Naive thymus-derived CD4-positive, alpha-beta T cell (primary cell): ENCODE measurements at regions not wholly inside any gene's neighbourhood (a gene's known extent, or its start where the extent isn't known, plus 50 kb on each side); places are given as distances from the start of the nearest gene placed in this dataset.
A peak's percentile ranks its signal among the peaks of the same experiment; 100 is the strongest.

Experiments used
- ATAC-seq: fragments of 150-1000 bp; cut with Tn5 transposase; 2 replicates; pipeline ENCODE4 v1.10.0; 2021; ENCODE audit warnings: mild to moderate bottlenecking, moderate library complexity
- CTCF ChIA-PET: fragments of 350-600 bp; sonication (Branson Sonifier 250); formaldehyde crosslinking; loops from one replicate; lab custom pipeline; 2021; ENCODE audit warnings: antibody characterized with exemption; lab: Charles Lee
- POLR2A ChIA-PET: fragments of 350-600 bp; sonication (Branson Sonifier 250); formaldehyde crosslinking; loops from one replicate; lab custom pipeline; 2021; ENCODE audit warnings: antibody characterized with exemption, inconsistent platforms; lab: Charles Lee
- DNase-seq, 9 donors: peaks; one replicate each; pipeline versions ENCODE4 v3.0.0 to v3.0.0-alpha.2; 2020 to 2022; ENCODE audit warnings: mixed read lengths in 1 of 9
- H3K27ac ChIP-seq: one replicate; pipeline ENCODE4 v1.7.0; 2013; ENCODE audit warnings: mild to moderate bottlenecking, low read depth, low read length, moderate library complexity
- H3K27me3 ChIP-seq, 2 donors: one replicate each; pipeline ENCODE4 v1.7.0; 2013; ENCODE audit warnings: low read length in 2 of 2, mild to moderate bottlenecking in 2 of 2, moderate library complexity in 2 of 2; ENCODE audit not compliant: control insufficient read depth in 2 of 2, insufficient read depth in 2 of 2
- H3K36me3 ChIP-seq, 3 experiments: 1 replicate in 2 of 3; 2 replicates in 1 of 3; pipeline ENCODE4 v1.7.0; 2013; ENCODE audit warnings: low read length in 3 of 3, mild to moderate bottlenecking in 3 of 3, moderate library complexity in 1 of 3; ENCODE audit not compliant: insufficient read depth in 3 of 3, control insufficient read depth in 2 of 3
- H3K4me1 ChIP-seq, 2 donors: one replicate each; pipeline ENCODE4 v1.7.0; 2013; ENCODE audit warnings: low read length in 2 of 2, mild to moderate bottlenecking in 2 of 2, moderate library complexity in 1 of 2; ENCODE audit not compliant: control insufficient read depth in 2 of 2, insufficient read depth in 2 of 2
- H3K4me3 ChIP-seq: 2 replicates; pipeline ENCODE4 v1.7.0; 2013; ENCODE audit warnings: mild to moderate bottlenecking, low read length
- H3K9me3 ChIP-seq, 3 experiments: 1 replicate in 2 of 3; 2 replicates in 1 of 3; pipeline ENCODE4 v1.7.0; 2013; ENCODE audit warnings: low read length in 3 of 3; ENCODE audit not compliant: control insufficient read depth in 2 of 3
- H3K27ac Mint-ChIP-seq, 9 donors: one replicate each; pipeline ENCODE4 v1.8.0; 2020 to 2022; ENCODE audit warnings: mixed read lengths in 9 of 9, mild to moderate bottlenecking in 8 of 9, moderate library complexity in 5 of 9, inconsistent platforms in 2 of 9
- H3K27me3 Mint-ChIP-seq, 5 donors: one replicate each; pipeline ENCODE4 v1.8.0; 2021 to 2022; ENCODE audit warnings: mixed read lengths in 5 of 5, mild to moderate bottlenecking in 1 of 5
- H3K36me3 Mint-ChIP-seq, 5 donors: one replicate each; pipeline ENCODE4 v1.8.0; 2020 to 2022; ENCODE audit warnings: mixed read lengths in 5 of 5, mild to moderate bottlenecking in 3 of 5, inconsistent platforms in 1 of 5
- H3K4me1 Mint-ChIP-seq, 7 donors: one replicate each; pipeline ENCODE4 v1.8.0; 2020 to 2022; ENCODE audit warnings: mixed read lengths in 7 of 7, mild to moderate bottlenecking in 3 of 7, inconsistent platforms in 1 of 7
- H3K4me3 Mint-ChIP-seq, 10 donors: one replicate each; pipeline ENCODE4 v1.8.0; 2020 to 2022; ENCODE audit warnings: mild to moderate bottlenecking in 10 of 10, mixed read lengths in 10 of 10, moderate library complexity in 6 of 10, inconsistent platforms in 2 of 10
- H3K9me3 Mint-ChIP-seq, 11 donors: one replicate each; pipeline ENCODE4 v1.8.0; 2020 to 2022; ENCODE audit warnings: mixed read lengths in 11 of 11, mild to moderate bottlenecking in 4 of 11, inconsistent platforms in 1 of 11, moderate library complexity in 1 of 11
- intact Hi-C, 2 donors: fragments of 100-400 bp; cut with micrococcal nuclease; formaldehyde crosslinking; loops; one replicate each; pipeline ENCODE4 v1.15.1; 2023

DNA sequence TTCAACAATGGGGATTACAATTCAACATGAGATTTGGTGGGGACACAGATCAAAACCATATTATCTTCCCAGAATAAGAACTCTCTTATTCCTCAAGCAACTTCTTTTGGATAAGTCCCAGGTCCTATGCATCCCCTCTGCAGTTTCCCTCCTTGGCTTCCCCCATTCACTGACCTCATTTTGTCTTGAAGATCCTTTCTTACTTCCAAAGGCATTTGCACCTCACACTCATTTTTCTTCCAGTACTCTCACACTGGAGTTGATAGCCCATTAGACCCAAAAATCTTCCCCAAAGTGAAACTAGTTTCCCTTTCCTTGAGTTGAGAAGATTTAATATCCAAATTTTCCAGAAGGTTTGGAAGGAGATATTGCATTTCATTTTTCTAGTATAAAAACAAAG lies 178.0 kb upstream of the DAPK1 start:
- no peak overlapping the region for H3K27ac Mint-ChIP-seq
- DNase-seq (no peak), ATAC-seq (no peak)
- Histone ChIP-seq H3K4me1 (no peaks in the 10 kb centered on the region), H3K27me3 (no peaks in the 10 kb centered on the region), H3K27ac (no peak overlapping the region), H3K36me3 (no peaks in the 10 kb centered on the region), H3K4me3 (no peak overlapping the region), H3K9me3 (no peaks in the 10 kb centered on the region)
- no peaks in the 10 kb centered on the region for H3K36me3 Mint-ChIP-seq
- ChIA-PET POLR2A (no interaction called here), CTCF (no interaction called here)
- H3K9me3 Mint-ChIP-seq = peaks cover 0 to 8% (median 0%) of the 10 kb centered on the region in 11 donors
- intact Hi-C loops = loop anchor here in 1 of 2 donors (5.0 to 10.0 kb wide), 3 partner anchors 682 to 1505 kb away; no protein-coding TSS in a partner anchor
- H3K4me1 Mint-ChIP-seq = no peaks in the 10 kb centered on the region
- no peak overlapping the region for H3K4me3 Mint-ChIP-seq
- H3K27me3 Mint-ChIP-seq = peaks cover 0 to 11% (median 0%) of the 10 kb centered on the region in 5 donors

DNA sequence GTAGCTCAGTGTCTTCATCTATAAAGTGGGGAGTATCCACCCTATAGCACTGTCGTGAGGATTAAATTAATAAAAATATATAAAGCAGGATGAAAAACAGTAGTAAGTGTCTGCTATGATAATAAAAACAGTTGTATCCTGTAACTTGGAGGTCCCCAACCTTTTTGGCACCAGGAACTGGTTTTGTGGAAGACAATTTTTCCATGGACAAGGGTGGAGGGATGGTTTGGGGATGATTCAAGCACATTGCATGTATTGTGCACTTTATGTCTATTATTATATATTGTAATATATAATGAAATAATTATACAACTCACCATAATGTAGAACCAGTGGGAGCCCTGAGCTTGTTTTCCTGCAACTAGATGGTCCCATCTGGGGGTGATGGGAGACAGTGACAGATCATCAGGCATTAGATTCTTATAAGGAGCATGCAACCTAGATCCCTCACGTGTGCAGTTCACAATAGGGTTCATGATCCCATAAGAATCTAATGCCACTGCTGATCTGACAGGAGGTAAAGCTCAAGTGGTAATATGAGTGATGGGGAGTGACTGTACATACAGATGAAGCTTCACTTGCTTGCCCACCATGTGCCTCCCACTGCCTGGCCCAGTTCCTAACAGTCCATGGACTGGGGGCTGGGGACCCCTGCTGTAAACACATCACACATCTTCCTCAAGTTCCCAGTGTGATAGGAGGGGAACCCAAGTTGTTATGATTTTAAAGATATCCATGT lies 177.4 kb upstream of the DAPK1 start:
- peaks cover 0 to 9% (median 0%) of the 10 kb centered on the region in 5 donors for H3K27me3 Mint-ChIP-seq
- no peaks in the 10 kb centered on the region for H3K36me3 Mint-ChIP-seq
- no peak overlapping the region for H3K4me3 Mint-ChIP-seq
- peaks cover 0 to 6% (median 0%) of the 10 kb centered on the region in 11 donors for H3K9me3 Mint-ChIP-seq
- Histone ChIP-seq H3K4me3 (no peak overlapping the region), H3K27me3 (no peaks in the 10 kb centered on the region), H3K27ac (no peak overlapping the region), H3K36me3 (no peaks in the 10 kb centered on the region), H3K9me3 (no peaks in the 10 kb centered on the region), H3K4me1 (no peaks in the 10 kb centered on the region)
- H3K27ac Mint-ChIP-seq = no peak overlapping the region
- no peaks in the 10 kb centered on the region for H3K4me1 Mint-ChIP-seq
- POLR2A ChIA-PET = no interaction called here
- no peak for DNase-seq
- intact Hi-C loops = loop anchor here in 1 of 2 donors (5.0 to 10.0 kb wide), 3 partner anchors 683 to 1506 kb away; no protein-coding TSS in a partner anchor
- CTCF ChIA-PET = no interaction called here
- no peak for ATAC-seq

DNA sequence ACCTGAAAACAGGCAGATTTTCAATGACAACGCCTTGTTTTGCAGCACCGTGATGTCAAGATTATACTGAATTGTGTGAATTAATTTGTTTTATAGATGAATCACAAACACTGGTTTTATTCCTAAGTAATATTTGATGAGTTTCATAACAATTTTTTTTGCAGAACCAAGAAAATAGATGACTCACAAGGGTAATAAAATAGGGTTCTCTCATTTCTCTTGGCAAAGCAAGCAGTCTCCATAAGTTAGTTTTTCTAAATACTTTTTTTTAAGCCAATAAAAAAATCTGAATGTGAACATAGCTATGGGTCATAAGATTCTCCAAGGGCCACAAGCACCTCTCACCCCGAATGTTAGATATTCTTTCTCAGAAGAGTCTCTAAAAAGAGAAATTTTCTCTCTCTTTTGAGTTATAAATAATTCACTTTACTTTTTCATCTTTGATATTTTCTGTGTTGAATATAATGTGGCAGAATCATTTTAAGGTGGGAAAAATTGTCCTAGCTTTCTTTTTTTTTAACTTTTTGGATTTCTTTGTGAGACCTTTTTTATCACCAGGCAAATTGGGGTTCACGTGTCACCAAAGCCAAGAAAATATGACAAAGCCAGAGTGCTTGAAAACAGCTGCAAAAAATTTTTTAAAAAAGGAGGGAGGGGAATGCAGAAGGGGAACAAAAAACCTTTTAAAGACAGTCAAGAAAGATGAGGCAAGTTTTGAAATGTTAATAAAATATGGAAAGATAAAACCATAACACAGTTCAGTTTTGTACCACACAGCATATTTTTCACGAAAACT lies 174.6 kb upstream of the DAPK1 start:
- Histone ChIP-seq H3K36me3 (no peaks in the 10 kb centered on the region), H3K27ac (no peak overlapping the region), H3K9me3 (no peaks in the 10 kb centered on the region), H3K27me3 (no peaks in the 10 kb centered on the region), H3K4me1 (no peaks in the 10 kb centered on the region), H3K4me3 (no peak overlapping the region)
- ATAC-seq (no peak), DNase-seq (no peak)
- ChIA-PET CTCF (interaction anchor here (0.7 to 1.0 kb wide), 4 partner anchors 134 to 1121 kb away, joined by 3 read pairs; no protein-coding TSS in a partner anchor), POLR2A (no interaction called here)
- H3K27ac Mint-ChIP-seq = no peak overlapping the region
- H3K9me3 Mint-ChIP-seq = peaks cover 0 to 1% (median 0%) of the 10 kb centered on the region in 11 donors
- peaks cover 0 to 1% (median 0%) of the 10 kb centered on the region in 7 donors for H3K4me1 Mint-ChIP-seq
- H3K36me3 Mint-ChIP-seq = no peaks in the 10 kb centered on the region
- intact Hi-C loops = loop anchor here in 1 of 2 donors (5.0 to 10.0 kb wide), 3 partner anchors 686 to 1508 kb away; no protein-coding TSS in a partner anchor
- no peak overlapping the region for H3K4me3 Mint-ChIP-seq
- H3K27me3 Mint-ChIP-seq = peaks cover 0 to 18% (median 14%) of the 10 kb centered on the region in 5 donors

DNA sequence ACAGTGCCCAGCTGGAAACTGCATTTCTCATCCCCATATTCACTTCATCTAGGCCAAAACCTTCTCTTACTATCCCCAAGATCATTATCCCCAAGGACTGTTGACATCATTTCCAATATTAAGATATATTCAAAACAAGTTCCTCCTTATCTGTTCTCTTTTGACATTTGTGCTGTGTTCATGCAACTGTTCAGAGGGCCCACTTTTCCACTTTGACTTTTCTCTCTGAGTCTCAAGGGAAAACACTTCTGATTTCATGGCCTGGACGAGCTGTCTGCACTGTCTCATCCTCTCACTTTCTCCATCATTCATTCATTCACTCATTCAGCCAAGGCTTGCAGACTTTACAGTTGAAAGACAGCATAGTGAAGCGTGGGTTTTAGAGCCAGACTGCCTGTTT lies 173.7 kb upstream of the DAPK1 start:
- no peak overlapping the region for H3K4me3 ChIP-seq
- ChIA-PET CTCF (interaction anchor here (0.7 kb wide), 2 partner anchors 829 to 1122 kb away, joined by 3 read pairs; no protein-coding TSS in a partner anchor), POLR2A (no interaction called here)
- peaks cover 0 to 19% (median 12%) of the 10 kb centered on the region in 5 donors for H3K27me3 Mint-ChIP-seq
- ATAC-seq = no peak
- H3K27me3 ChIP-seq = no peaks in the 10 kb centered on the region
- no peak overlapping the region for H3K27ac ChIP-seq
- no peaks in the 10 kb centered on the region for H3K4me1 ChIP-seq
- intact Hi-C loops = loop anchor here (1.0 to 10.0 kb wide), 7 partner anchors 376 to 1509 kb away; no protein-coding TSS in a partner anchor
- DNase-seq = no peak
- H3K9me3 Mint-ChIP-seq = peaks cover 0 to 1% (median 0%) of the 10 kb centered on the region in 11 donors
- no peaks in the 10 kb centered on the region for H3K9me3 ChIP-seq
- H3K36me3 ChIP-seq = no peaks in the 10 kb centered on the region
- no peak overlapping the region for H3K27ac Mint-ChIP-seq
- no peaks in the 10 kb centered on the region for H3K36me3 Mint-ChIP-seq
- H3K4me3 Mint-ChIP-seq = no peak overlapping the region
- peaks cover 0 to 1% (median 0%) of the 10 kb centered on the region in 7 donors for H3K4me1 Mint-ChIP-seq

DNA sequence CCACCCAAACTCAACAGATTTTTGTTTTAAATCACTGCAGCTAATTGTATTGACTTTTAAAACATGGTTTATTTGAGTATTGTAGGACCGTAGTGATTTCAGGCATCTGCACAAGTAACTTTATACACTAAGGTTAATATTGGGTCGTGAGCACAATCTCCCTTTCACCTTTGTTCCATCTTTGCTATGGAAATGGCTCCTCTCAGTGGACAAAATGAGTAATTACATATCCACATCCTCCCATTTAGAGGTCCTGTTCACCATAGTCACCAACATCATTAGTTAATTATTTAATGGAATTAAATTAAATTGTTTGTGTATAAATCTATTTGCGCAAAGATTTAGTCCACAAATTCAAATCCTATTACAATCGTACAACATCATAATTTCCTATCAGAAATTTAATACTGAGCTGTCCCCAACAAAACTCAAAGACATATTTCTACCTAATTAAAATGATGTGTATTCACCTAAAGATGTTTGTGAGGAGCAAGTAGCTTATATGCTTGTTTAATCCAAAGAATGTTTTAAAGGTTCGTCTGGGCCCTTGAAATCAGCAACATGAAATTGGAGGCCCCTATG lies 173.0 kb upstream of the DAPK1 start:
- H3K4me3 ChIP-seq = no peak overlapping the region
- H3K27me3 Mint-ChIP-seq = peaks cover 0 to 19% (median 12%) of the 10 kb centered on the region in 5 donors
- H3K4me3 Mint-ChIP-seq = no peak overlapping the region
- intact Hi-C loops = loop anchor here (1.0 to 10.0 kb wide), 7 partner anchors 376 to 1510 kb away; no protein-coding TSS in a partner anchor
- ChIA-PET CTCF (interaction anchor here (0.7 to 1.1 kb wide), 3 partner anchors 375 to 911 kb away, joined by 3 to 4 read pairs (median 3); no protein-coding TSS in a partner anchor), POLR2A (no interaction called here)
- peak in 6 of 9 donors; percentile 10 to 41 (median 26) for DNase-seq
- H3K9me3 Mint-ChIP-seq = peaks cover 0 to under 1% (median 0%) of the 10 kb centered on the region in 11 donors
- H3K4me1 Mint-ChIP-seq = peaks cover 0 to 1% (median 0%) of the 10 kb centered on the region in 7 donors
- peak; percentile 48 for ATAC-seq
- no peak overlapping the region for H3K27ac Mint-ChIP-seq
- H3K36me3 ChIP-seq = no peaks in the 10 kb centered on the region
- H3K4me1 ChIP-seq = no peaks in the 10 kb centered on the region
- H3K9me3 ChIP-seq = no peaks in the 10 kb centered on the region
- H3K36me3 Mint-ChIP-seq = no peaks in the 10 kb centered on the region
- no peaks in the 10 kb centered on the region for H3K27me3 ChIP-seq
- H3K27ac ChIP-seq = no peak overlapping the region

DNA sequence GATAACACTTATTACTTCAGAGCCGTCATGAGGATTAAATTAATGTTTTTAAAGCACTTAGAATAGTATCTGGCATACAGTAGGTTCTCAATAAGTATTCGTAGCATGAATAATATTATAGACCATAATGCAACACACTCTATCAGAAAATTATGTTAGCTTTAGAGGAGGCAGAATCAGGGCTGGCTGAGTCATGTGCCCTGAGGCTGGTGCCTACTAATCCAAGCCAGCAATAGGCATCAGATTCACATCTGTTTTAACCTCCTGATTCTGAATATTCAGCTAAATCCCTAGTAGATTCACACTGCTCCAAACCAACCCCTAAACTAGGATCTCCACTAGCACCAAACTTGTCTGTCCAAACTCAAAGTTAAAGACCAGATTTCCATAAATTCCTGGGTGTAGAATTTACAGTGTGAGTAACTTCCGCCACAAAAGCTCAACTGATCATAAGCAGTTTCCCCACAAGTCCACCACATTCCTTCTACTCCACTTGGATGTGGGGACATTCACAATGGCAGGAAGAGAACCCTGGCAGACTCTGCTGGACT lies 170.0 kb upstream of the DAPK1 start:
- ATAC-seq (no peak), DNase-seq (no peak)
- ChIA-PET CTCF (no interaction called here), POLR2A (no interaction called here)
- Histone ChIP-seq H3K9me3 (no peaks in the 10 kb centered on the region), H3K27me3 (no peaks in the 10 kb centered on the region), H3K36me3 (no peaks in the 10 kb centered on the region), H3K27ac (no peak overlapping the region), H3K4me1 (no peaks in the 10 kb centered on the region), H3K4me3 (no peak overlapping the region)
- H3K27me3 Mint-ChIP-seq = peaks cover 0 to 17% (median 12%) of the 10 kb centered on the region in 5 donors
- no peak overlapping the region for H3K27ac Mint-ChIP-seq
- peaks cover 0 to 1% (median 0%) of the 10 kb centered on the region in 7 donors for H3K4me1 Mint-ChIP-seq
- peaks cover 0 to 5% (median 0%) of the 10 kb centered on the region in 5 donors for H3K36me3 Mint-ChIP-seq
- intact Hi-C loops = loop anchor here in 1 of 2 donors (10.0 kb wide), 2 partner anchors 1123 to 1513 kb away; no protein-coding TSS in a partner anchor
- H3K4me3 Mint-ChIP-seq = no peak overlapping the region
- H3K9me3 Mint-ChIP-seq = peaks cover 0 to 18% (median 5%) of the 10 kb centered on the region in 11 donors
